C4-2B (cell line): ENCODE measurements at regions not wholly inside any gene's neighbourhood (a gene's known extent, or its start where the extent isn't known, plus 50 kb on each side); places are given as distances from the start of the nearest gene placed in this dataset.

Experiments used
- CTCF ChIP-seq: fragments of 450-650 bp; conservative IDR thresholded peaks from 2 replicates; pipeline ENCODE4 v1.5.1; 2017; ENCODE audit warnings: mild to moderate bottlenecking
- ZFX ChIP-seq: fragments of 450-650 bp; IDR thresholded peaks from 2 replicates; pipeline ENCODE4 v1.6.1; 2017

GRCh38 chr3:71961378-71961777 lies 176.4 kb upstream of the PROK2 start:
- no peak for TF ChIP-seq CTCF
- TF ChIP-seq ZFX: no peak
